Peyer's patch (tissue), 4 donors: ENCODE measurements at regions not wholly inside any gene's neighbourhood (a gene's known extent, or its start where the extent isn't known, plus 50 kb on each side); places are given as distances from the start of the nearest gene placed in this dataset.

Experiments
- POLR2A ChIP-seq, 2 donors: fragments of 450-650 bp; IDR thresholded peaks; one replicate each; pipeline ENCODE4 v1.5.1; 2017; ENCODE audit warnings: antibody characterized with exemption in 2 of 2, mild to moderate bottlenecking in 2 of 2, moderate library complexity in 2 of 2
- TF ChIP-seq, protein P1 (sequence below), 6 experiments: fragments of 450-650 bp in 4 of 6; fragments of 200-600 bp in 2 of 6; sonication (generic) in 1 of 6; IDR thresholded peaks; one replicate each; pipeline ENCODE4 v1.5.1; 2017 to 2019; ENCODE audit warnings: antibody characterized with exemption in 6 of 6, mild to moderate bottlenecking in 3 of 6, moderate library complexity in 1 of 6

DNA sequence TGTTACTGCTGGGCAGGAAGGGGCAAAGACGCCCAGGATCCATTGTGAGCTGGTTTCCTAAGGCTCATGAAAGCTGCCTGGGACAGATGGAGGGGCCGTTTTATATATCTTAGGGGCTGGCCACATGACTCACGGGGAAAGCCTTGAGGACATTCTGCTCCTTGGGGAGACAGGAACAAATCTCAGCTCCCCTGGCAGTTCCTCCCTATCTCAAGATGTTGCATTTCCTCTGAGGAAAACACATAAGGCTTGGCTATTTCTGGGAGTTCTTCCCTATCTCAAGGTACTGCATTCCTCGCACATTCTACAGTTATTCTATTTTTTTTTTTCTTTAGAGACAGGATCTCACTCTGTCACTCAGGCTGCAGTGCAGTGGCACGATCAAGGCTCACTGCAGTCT, 804.6 kb upstream of the TENM3 start:
- TF ChIP-seq, protein P1, sequence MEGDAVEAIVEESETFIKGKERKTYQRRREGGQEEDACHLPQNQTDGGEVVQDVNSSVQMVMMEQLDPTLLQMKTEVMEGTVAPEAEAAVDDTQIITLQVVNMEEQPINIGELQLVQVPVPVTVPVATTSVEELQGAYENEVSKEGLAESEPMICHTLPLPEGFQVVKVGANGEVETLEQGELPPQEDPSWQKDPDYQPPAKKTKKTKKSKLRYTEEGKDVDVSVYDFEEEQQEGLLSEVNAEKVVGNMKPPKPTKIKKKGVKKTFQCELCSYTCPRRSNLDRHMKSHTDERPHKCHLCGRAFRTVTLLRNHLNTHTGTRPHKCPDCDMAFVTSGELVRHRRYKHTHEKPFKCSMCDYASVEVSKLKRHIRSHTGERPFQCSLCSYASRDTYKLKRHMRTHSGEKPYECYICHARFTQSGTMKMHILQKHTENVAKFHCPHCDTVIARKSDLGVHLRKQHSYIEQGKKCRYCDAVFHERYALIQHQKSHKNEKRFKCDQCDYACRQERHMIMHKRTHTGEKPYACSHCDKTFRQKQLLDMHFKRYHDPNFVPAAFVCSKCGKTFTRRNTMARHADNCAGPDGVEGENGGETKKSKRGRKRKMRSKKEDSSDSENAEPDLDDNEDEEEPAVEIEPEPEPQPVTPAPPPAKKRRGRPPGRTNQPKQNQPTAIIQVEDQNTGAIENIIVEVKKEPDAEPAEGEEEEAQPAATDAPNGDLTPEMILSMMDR (IDR thresholded peaks at IDR 0.05) = no peak
- TF ChIP-seq POLR2A (IDR thresholded peaks at IDR 0.05) = no peak
